NCI-H1930 (cell line): ENCODE measurements at regions not wholly inside any gene's neighbourhood (a gene's known extent, or its start where the extent isn't known, plus 50 kb on each side); places are given as distances from the start of the nearest gene placed in this dataset.

Experiments used
- DNase-seq, 2 experiments: peaks; one replicate each; lab custom pipeline; 2025; lab: John Stamatoyannopoulos, UW

- DNase-seq = no peak
Observed at GRCh38 chr11:116642902-116643301, 129.9 kb downstream of the BUD13 start.

GRCh38 chr11:116642481-116642880 lies 130.3 kb downstream of the BUD13 start:
- DNase-seq = no peak

GRCh38 chr11:116641561-116642045 lies 131.2 kb downstream of the BUD13 start:
- DNase-seq = peak in 1 of 2 experiments; percentile 53

- DNase-seq = no peak
Observed at GRCh38 chr11:116640641-116641402, 132.0 kb downstream of the BUD13 start.

- no peak for DNase-seq
Observed at GRCh38 chr11:116638463-116638862, 134.3 kb downstream of the BUD13 start.

GRCh38 chr11:116637766-116638165 lies 135.0 kb downstream of the BUD13 start:
- DNase-seq = no peak

GRCh38 chr11:116636341-116636929 lies 136.4 kb downstream of the BUD13 start:
- no peak for DNase-seq

GRCh38 chr11:116631201-116631600 lies 141.6 kb downstream of the BUD13 start:
- DNase-seq = no peak

GRCh38 chr11:116618461-116618860 lies 154.3 kb downstream of the BUD13 start:
- DNase-seq = no peak

- no peak for DNase-seq
Observed at GRCh38 chr11:116615211-116615865, 157.4 kb downstream of the BUD13 start.

GRCh38 chr11:116614306-116615210 lies 158.2 kb downstream of the BUD13 start:
- no peak for DNase-seq

GRCh38 chr11:116613206-116613875 lies 159.4 kb downstream of the BUD13 start:
- no peak for DNase-seq

- DNase-seq = no peak
Observed at GRCh38 chr11:116611998-116612620, 160.7 kb downstream of the BUD13 start.

- no peak for DNase-seq
Observed at GRCh38 chr11:116610190-116610589, 162.6 kb downstream of the BUD13 start.

GRCh38 chr11:116607027-116607426 lies 165.8 kb downstream of the BUD13 start:
- DNase-seq = no peak

- no peak for DNase-seq
Observed at GRCh38 chr11:116605543-116606459, 167.0 kb downstream of the BUD13 start.

- no peak for DNase-seq
Observed at GRCh38 chr11:116603728-116604323, 169.0 kb downstream of the BUD13 start.

GRCh38 chr11:116602637-116602942 lies 170.2 kb downstream of the BUD13 start:
- no peak for DNase-seq

GRCh38 chr11:116601814-116602636 lies 170.8 kb downstream of the BUD13 start:
- DNase-seq = no peak
